ENCODE measurements at regions not wholly inside any gene's neighbourhood (a gene's known extent, or its start where the extent isn't known, plus 50 kb on each side); places are given as distances from the start of the nearest gene placed in this dataset.
A peak's percentile ranks its signal among the peaks of the same experiment; 100 is the strongest.

- no peak for DNase-seq (ENCODE audit: low read depth, low spot score)
Measured at GRCh38 chr12:124445826-124446225, 121.6 kb downstream of the NCOR2 start.

- no peak for DNase-seq (ENCODE audit: low read depth, low spot score)
Measured at GRCh38 chr12:124445121-124445718, 122.2 kb downstream of the NCOR2 start.

DNA sequence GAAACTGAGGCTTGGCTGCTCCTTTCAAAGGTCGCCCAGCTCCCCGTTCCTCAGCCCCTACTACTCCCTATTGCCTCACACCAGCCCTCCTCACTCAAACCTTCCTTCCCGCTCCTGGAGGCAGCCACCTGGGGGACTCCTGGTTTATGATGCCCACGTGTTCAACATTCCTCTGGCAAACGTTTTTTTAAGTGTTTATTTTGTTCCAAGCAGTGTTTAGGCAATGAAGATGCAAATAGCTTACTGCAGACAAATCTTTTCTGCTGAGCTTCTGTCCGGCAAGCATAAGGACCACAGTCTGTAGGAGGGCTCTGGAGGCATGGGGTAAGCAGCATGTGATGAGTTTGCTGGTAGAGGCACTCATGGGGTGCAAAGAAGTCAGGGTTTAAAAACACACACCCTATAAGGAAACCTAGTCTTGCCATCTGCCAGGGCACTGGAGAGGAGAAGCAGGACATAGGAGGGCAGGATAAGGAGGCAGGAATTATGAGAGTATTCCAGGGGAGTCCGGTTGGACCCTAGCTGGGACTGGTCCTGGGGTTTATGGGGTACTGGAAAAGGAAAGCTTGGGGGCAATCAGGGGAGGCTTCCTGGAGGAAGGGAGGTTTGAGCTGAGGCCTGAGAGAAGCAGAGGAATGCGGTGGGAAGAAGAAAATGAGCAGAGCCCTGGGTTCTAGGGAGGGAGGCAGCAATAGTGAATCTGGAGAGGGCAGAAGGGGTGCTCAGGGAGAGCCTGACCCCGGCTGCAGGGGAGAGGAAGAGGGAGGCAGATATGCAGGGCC, 123.3 kb downstream of the NCOR2 start:
- DNase-seq (ENCODE audit: low read depth, low spot score), result peak; percentile 67

- peak; percentile 90 for DNase-seq (ENCODE audit: low read depth, low spot score)
Measured at GRCh38 chr12:124442772-124443445, 124.5 kb downstream of the NCOR2 start.

- no peak for DNase-seq (ENCODE audit: low read depth, low spot score)
Measured at GRCh38 chr12:124442281-124442680, 125.1 kb downstream of the NCOR2 start.

DNA sequence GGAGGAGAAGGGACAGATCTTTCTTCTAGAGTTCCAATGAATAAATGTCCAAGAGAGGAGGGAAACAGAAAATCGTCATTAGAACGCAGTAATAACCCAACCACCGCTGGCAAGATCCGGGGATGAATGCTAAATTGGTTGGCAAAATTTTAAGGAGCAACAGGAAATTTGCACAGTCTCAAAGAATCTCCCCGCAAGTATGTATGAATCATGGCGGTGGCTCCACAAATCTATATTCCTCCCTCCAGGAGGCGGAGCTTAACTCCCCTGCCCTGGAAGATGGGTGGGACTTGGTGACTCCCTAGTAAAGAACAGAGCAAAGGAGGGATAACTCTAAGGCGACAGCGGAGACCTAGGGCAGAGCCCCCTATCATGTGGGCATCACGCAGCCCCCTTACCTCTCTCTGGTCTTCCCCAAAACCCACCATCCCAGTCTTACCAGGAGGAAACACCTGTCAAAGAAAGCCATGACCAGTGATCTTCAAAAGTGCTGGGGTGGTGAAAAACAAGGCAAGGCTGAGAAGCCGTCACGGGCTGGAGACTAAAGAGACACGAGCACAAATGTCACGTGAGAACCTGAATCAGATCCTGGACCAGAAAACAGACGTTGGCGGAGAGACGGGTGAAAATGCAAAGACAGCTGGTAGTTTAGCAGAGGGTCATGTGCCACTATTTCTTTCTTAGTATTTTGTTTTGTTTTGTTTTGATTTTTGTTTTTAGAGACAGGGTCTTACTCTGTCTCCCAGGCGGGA, 125.8 kb downstream of the NCOR2 start:
- peak; percentile 97 for DNase-seq (ENCODE audit: low read depth, low spot score)

- no peak for DNase-seq (ENCODE audit: low read depth, low spot score)
Measured at GRCh38 chr12:124440841-124441381, 126.5 kb downstream of the NCOR2 start.

DNA sequence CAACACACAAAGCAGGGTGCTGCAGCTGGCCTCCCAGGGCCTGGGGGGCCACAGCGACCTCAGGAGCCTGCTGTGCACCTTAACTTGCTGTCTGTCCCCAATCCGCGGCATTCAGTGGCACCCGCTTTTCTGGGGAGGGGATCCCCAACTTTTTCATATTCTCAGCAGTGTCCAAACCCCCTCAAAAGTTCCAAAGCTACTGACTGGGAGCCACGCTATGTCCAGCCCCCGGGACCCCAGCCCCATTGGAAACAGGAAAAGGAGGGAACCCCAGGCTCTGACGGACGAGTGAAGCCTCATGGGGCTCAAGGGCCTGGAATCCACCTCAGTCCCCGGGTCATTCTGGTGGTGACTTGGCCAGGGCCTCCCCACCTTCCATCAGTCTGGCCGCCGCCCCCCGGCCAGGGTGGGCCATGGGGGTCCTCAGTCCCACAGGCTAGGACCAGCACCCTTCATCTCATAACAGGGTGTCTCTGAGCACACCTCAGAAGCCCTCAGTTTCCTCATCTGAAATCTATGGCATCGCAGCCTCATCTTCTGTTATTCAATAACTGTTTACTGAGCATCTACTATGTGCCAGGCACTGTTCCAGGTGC, 127.3 kb downstream of the NCOR2 start:
- DNase-seq (ENCODE audit: low read depth, low spot score), result no peak

DNA sequence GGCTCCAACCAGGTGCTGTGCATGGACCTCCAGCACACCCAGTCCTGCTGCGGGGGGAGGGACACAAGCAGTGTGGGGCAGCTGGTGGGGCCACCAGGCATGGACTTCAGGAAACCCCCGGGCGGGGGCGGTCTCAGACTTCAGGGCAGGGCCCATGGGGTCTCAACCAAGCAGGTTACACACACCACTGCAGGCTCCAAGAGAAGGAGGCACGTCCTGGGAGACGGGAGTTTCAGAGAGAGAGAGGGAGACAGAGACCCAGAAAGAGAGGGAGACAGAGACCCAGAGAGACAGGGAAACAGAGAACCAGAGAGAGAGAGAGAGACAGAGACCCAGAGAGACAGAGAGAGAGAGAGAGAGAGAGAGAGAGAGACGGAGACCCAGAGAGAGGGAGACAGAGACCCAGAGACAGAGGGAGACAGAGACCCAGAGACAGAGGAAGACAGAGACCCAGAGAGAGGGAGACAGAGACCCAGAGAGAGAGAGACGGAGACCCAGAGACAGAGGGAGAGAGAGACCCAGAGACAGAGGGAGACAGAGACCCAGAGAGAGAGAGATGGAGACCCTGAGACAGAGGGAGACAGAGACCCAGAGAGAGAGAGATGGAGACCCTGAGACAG, 128.9 kb downstream of the NCOR2 start:
- DNase-seq (ENCODE audit: low read depth, low spot score), result no peak

GRCh38 chr12:124437617-124438436, 129.6 kb downstream of the NCOR2 start:
- DNase-seq (ENCODE audit: low read depth, low spot score), result no peak

DNA sequence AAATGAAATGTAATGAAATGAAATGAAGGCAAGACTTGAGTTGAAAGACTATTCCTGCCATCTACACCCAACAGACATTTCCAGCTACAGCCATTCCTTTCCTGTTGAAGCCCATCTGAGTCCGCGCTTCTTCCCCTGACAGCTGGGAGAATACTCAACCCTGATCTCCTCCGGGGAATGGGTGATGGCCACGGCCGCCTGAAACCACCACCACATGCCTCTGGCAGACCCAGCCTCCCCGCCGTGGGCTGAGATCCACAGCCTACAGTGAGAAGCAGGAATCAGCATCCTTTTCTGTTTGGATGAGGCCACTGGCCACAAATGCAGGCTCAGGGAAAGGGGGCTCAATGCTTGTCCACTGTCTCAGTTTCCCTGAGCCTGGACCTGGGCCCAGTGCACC, 130.3 kb downstream of the NCOR2 start:
- DNase-seq (ENCODE audit: low read depth, low spot score), result no peak

- no peak for DNase-seq (ENCODE audit: low read depth, low spot score)
Measured at GRCh38 chr12:124436366-124436765, 131.0 kb downstream of the NCOR2 start.

GRCh38 chr12:124435806-124436345, 131.5 kb downstream of the NCOR2 start:
- DNase-seq (ENCODE audit: low read depth, low spot score), result no peak

GRCh38 chr12:124434951-124435805, 132.2 kb downstream of the NCOR2 start:
- DNase-seq (ENCODE audit: low read depth, low spot score), result no peak

DNA sequence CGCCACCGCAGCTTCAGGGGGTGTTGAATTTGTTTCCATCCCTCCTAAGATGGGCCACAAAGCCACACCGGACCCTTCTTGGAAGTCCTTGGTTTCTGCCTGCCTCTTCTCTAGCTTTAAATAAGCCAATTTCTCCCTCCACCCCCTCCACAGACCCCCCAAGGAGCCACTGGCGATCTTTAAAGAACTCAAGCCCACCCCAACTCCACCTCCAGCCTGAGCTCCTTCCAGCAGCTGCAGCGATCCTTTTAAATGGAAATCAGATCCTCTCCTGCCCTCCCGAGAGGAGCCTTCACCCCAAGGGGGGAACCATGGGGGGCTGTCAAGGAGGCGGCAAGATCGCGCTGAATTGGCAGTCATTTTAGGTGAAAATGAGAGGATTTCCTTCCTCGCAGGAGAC, 133.1 kb downstream of the NCOR2 start:
- DNase-seq (ENCODE audit: low read depth, low spot score), result no peak

DNA sequence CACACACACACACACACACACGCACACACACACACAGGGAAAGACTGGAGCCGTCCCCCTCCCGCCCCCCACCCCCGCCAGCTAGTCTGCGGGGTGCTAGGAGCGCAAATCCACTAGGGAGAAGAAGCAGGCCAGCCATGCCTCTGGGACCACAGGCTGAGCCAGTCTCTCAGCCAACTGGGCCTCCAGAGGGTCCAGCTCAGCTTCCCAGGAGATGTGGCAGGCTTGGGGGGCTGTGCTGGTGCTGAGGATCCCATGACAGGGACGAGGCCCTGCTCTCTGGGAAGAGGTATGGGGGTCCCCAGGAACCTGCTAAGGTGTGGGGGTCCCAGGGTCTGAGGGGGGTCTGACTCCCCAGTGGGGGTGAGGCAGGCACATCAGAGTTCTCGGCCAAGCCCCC, 133.5 kb downstream of the NCOR2 start:
- DNase-seq (ENCODE audit: low read depth, low spot score), result no peak

GRCh38 chr12:124433147-124433874, 134.1 kb downstream of the NCOR2 start:
- DNase-seq (ENCODE audit: low read depth, low spot score), result no peak

GRCh38 chr12:124432376-124432775, 135.0 kb downstream of the NCOR2 start:
- peak; percentile 41 for DNase-seq (ENCODE audit: low read depth, low spot score)

Measured in astrocyte of the hippocampus (primary cell).